ENCODE measurements at regions not wholly inside any gene's neighbourhood (a gene's known extent, or its start where the extent isn't known, plus 50 kb on each side); places are given as distances from the start of the nearest gene placed in this dataset.

DNA sequence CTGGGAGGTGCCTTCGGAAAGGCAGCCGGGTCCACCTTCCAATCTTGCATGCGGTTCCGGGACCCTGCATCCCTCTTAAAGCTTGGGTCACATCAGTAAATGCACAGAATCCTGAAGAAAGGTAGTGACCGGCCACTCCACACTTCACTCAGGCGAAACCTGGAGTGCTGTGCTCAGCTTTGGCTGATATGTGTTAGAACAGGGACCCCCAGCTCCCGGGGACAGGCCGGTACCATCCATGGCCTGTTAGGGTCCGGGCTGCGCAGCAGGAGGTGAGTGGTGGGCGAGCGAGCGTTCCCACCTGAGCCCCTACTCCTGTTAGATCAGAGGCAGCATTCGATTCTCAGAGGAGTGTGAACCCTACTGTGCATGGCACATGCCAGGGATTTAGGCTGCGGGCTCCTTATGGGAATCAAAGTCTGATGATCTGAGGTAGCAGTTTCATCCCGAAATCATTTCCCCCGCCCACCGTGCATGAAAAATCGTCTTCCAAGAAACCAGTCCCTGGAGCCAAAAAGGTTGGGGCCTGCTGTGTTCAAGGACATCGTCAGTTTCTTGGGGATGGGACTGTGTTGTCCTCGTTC, 143.0 kb downstream of the ERMARD start:
- no peak for DNase-seq (ENCODE audit: low read depth in 2 of 2)

DNA sequence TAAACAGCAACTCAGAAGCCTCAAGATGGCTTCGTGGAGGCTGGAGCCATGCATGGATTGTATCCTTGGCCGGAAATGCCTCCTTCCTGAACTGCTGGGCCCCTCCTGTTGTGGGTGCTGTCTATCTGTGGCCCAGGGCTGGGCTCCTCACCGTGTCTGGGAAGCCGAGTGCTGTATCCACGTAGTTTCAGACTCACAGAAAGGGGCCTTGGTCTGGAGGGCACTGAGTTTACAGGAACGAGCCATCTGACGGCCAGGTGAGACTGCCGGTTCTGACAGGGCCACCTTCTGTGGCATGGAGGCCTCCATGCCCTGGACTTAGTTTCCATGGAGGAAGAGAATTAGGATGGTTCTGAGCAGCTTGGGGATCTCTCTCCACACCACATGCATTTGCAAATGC, 142.2 kb downstream of the ERMARD start:
- DNase-seq (ENCODE audit: low read depth in 2 of 2), result no peak

DNA sequence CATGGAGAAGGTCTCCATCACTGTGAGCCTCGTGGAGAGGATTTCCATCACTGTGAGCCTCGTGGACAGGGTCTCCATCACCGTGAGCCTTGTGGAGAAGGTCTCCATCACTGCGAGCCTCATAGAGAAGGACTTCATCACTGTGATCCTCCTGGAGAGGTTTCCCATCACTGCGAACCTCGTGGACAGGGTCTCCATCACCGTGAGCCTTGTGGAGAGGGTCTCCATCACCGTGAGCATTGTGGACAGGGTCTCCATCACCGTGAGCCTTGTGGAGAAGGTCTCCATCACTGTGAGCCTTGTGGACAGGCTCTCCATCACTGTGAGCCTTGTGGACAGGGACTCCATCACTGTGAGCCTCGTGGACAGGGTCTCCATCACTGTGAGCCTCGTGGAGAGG, 140.4 kb downstream of the ERMARD start:
- DNase-seq (ENCODE audit: low read depth in 2 of 2), result no peak

DNA sequence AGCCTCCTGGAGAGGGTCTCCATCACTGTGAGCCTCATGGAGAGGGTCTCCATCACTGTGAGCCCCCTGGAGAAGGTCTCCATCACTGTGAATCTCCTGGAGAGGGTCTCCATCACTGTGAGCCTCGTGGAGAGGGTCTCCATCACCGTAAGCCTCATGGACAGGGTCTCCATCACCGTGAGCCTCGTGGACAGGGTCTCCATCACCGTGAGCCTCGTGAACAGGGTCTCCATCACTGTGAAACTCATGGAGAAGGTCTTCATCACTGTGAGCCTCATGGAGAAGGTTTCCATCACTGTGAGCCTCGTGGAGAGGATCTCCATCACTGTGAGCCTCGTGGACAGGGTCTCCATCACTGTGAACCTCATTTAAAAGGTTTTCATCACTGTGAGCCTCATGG, 140.0 kb downstream of the ERMARD start:
- no peak for DNase-seq (ENCODE audit: low read depth in 2 of 2)

DNA sequence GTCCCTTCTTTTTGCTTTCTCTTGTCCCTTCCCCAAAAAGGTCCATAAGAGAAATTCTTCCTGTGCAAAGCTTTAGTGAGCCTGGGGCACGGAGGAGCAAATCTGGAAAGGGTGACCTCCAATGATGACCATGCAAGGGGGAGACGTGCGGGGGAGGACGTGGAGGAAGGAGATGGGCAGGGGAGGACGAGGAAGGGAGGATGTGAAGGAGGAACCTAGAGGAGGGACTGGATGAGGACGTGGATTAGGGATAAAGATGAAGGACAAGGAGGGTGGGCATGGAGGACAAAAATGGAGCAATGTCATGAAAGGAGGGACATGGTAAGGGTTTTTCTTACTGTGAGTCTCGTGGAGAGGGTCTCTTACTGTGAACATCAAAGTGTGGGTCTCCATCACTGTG, 139.5 kb downstream of the ERMARD start:
- no peak for DNase-seq (ENCODE audit: low read depth in 2 of 2)

DNA sequence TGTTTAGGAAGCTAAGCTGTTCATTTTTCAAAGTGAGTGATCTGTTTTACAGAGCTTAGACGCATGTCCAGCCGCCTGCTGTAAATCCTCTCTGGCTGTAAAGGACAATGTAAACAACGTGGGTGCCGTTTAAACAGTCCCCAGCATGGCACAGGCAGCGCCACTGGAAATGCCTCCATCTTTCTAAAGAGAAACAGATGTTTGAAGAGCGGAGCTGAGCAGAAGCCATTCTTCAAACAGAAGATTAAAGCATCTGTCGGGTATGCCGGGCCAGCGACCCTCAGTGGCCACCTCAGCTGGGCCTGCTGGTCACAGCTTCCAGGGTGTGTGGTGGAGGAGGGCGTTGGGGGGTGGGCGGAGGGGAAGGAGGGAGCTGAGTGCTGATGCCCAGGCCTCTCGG, 138.6 kb downstream of the ERMARD start:
- no peak for DNase-seq (ENCODE audit: low read depth in 2 of 2)

DNA sequence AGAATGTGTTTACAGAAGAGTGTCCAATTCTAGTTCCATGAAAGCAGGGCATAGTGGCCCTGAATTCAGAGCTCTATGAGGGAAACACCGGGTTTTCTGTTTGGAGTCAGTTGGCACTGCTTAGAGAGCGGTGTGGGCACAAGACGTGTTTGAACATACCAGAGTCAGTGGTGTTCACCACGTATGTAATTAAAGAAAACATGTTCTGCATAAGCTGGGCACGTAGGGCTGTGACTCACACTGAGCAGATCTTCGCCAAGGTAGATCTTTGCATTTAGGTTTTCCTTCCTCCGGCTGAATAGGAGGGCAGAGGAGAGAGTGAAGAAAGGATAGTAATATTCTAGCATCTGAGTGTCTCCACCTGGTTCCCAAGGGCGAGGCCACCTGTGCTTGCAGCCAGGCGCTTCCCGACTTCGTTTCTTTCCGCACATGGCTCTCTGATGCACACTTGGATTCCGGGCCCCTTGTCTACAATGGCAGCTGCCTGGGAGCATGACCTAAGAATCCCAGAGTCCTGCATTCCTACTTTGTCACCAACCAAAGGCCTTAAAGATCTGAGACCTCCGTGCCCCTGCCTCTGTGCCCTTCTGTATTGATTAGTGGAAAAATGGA, 136.2 kb downstream of the ERMARD start:
- no peak for DNase-seq (ENCODE audit: low read depth in 2 of 2)

DNA sequence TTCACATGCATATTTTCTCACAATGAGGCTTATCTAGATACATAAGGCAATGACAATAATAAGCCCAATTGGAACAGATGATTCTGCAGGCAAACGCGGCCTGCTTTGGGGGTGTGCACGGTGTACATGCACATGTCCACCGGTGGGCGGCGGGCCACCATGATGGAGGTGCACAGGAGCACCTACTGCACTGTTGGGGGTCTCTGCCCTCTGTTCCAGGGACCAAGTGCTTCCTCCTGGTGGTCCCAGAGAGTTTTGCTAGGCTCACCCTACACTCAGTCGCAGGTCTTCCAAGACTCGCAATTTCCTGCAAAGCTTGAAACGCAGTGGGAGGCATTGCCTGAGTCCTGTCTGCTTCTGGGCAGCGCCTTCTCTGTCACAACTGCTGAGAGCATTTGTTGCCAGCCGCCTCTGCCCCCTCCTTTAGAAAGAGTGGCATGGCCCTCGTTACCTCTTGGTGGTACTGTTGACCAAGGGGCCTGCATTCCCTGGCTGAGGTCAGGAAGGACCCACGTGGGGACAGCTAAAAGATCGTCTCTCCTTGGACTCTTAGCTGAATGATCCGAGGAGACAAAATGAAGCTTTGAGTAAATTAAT, 135.3 kb downstream of the ERMARD start:
- no peak for DNase-seq (ENCODE audit: low read depth in 2 of 2)

DNA sequence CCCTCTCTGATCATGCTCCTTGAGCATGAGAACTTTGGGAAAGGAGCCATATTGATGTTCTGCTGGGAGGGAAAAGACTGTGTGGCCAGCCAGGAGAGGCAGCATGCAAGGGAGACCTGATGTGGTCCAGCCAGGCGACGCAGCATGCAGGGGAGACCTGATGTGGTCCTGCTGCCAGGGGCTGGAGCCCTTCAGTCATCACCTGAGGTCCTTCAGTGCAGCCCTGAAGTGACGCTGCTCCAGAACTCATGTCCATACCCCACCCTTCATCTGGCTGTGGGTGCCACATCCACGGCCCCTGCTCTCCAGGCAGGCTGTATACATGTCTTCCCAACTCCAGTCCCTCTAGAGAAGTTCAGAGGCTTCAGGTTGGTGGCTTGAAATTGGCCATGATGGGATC, 134.4 kb downstream of the ERMARD start:
- DNase-seq (ENCODE audit: low read depth in 2 of 2), result no peak

DNA sequence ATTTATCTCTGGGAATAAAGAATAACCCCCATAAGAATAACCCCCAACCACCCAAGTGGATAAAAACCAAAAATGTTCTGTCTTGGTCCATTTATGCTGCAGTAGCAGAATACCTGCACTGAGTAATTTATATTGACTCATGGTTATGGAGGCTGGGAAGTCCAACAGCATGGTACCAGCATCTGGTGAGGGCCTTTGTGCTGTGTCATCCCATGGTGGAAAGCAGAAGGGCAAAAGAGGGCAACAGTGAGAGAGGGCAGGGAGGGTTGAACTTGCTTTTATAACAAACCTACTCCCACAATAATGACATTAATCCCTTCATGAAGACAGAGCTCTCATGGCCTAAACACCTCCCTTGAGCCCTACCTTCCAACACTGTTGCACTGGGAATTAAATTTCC, 133.7 kb downstream of the ERMARD start:
- no peak for DNase-seq (ENCODE audit: low read depth in 2 of 2)

DNA sequence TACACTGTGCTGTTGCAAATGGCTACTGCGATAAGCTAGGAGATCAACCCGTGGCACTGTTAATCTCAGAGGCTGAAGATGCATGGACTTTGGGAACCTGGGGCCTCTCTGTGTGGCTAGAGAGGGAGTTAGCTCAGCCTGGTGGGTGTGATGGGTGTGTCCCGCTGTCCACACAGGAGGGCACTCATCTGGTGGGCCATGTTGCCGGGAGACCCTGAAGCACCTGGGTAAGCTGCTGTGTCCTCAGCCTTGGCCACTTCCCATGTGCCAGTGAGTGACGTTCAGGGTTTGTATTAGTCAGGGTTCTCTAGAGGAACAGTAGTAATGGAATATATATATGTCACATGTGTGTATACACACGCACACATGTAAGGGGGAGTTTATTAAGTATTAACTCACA, 132.7 kb downstream of the ERMARD start:
- DNase-seq (ENCODE audit: low read depth in 2 of 2), result no peak

DNA sequence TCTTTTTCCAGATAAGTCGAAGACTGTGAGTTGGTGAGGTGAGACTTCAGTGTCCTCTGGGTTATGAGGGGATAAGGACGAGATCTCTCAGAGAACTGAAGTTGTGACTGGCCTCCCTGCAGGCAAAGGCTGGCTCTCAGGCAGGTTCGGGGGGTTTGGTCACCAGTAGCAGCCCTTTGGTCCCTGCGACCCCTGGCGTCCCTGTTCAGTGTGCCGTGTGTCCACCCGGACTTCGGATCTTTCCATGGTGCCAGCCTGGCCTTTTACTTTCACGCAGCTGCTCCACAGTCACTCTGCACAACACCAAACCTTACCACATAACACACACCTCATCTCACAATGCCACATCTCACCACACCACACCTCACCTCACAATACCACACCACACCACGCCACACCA, 131.9 kb downstream of the ERMARD start:
- no peak for DNase-seq (ENCODE audit: low read depth in 2 of 2)

DNA sequence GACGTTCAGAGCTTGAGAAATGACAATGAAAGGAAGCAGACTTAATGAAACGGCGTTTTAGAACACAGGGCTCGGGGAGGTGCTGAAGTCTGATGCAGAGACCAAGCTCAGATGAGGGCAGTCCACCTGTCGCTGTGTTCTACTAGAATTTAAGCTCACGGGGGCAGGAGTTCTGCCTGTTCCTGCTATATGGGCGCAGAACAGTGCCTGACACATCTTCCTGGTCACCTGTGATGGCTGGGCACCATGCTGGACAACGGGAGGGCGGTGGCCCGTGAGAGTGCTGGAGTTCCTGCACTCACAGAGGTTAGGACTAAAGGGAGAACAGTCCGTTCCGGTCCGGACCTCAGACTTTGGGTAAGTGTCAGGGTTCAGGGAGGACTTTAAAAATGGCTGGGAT, 130.6 kb downstream of the ERMARD start:
- DNase-seq (ENCODE audit: low read depth in 2 of 2), result no peak

DNA sequence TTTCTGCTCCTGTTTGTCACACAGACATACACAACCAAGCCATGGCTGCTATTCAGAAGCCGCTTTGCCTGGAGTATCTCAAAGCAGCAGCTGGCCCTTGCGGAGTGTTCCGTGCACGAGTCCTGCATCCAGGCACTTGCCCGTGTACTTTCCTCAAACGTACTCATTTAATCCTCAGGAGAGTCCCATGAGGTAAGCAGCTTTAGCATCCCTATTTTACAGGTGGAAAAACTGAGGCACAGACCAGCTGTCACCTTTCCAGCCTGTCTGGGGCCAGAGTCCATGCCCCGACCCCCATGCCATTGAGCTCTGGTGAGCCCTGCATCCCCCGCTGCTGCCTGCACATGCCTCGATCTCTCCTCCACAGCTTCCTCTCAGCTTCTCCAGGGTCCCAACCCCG, 130.0 kb downstream of the ERMARD start:
- no peak for DNase-seq (ENCODE audit: low read depth in 2 of 2)

DNA sequence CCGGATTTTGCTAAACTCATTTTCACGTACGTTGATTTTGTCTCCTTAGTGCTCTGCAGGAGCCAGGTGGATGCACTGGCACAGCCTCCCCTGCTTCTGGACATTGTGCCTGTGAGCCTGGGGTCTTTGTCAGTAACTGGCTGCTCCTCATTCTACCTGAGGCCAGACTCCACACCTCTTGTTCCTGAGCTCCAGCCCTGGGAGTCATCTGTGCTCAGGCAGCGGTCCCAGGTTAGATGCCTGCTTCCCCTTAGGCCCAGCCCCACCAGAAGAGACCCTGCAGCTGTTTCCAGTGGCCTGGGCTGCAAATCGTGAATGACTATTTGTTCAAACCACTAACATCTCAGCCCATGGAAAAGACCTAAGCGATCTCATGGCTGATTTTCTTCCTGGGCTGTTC, 129.1 kb downstream of the ERMARD start:
- no peak for DNase-seq (ENCODE audit: low read depth in 2 of 2)

DNA sequence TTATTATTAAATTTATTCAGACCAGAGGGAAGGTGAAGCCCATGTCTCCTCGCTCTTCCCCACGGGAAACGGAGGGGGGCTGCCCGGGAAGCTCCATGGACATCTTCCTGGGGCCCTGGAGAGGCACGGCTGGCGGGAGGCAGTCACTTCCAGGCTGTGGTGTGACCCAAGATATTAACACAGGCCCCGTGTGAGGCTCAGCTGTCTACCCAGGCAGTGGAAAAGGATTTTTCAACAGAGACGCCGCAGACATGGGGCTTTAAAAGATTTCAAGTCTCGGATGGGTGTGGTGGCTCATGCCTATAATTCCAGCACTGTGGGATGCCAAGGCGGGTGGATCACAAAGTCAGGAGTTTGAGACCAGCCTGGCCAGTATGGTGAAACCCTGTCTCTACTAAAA, 117.9 kb downstream of the ERMARD start:
- no peak for DNase-seq (ENCODE audit: low read depth in 2 of 2)

DNA sequence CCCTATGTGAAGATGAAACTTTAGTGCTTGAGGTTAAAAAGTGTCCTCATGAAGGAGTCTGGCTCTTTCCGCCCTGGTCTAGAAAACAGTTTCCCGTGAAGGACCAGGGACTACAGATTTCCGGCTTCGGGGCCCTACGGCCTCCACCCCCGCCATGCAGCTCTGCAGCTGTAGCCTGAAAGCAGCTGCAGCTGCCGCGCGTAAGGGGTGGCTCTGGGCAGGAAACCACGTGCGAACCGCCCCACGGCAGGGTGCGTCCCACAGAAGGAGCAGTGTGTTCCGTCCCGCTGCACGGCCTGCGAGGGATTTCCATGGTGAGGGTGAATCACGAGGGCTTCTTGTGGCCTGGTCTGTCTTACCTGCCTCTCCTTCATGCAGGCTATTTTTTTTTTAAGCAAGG, 117.0 kb downstream of the ERMARD start:
- DNase-seq (ENCODE audit: low read depth in 2 of 2), result no peak

DNA sequence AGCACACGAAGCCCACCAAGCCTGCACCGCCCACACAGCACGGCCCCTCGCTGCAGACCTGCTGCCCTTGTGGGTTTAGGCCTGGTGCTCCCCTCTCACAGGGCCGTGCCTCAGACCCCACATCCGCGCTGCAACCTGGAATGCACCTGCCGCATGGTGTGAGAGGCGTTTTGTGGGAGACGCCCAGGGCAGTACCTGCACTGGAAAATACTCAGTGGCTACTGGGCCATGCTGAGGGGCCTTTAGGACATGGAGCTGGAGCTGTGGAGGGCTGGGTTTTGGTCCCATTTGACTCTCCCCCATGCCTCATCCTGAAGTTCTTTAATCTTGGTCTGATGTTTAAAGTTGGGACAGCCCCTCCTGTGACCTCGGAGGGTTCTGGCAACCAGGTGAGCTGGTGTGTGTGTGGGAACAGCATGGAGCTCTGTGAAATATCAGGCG, 116.3 kb downstream of the ERMARD start:
- no peak for DNase-seq (ENCODE audit: low read depth in 2 of 2)

DNA sequence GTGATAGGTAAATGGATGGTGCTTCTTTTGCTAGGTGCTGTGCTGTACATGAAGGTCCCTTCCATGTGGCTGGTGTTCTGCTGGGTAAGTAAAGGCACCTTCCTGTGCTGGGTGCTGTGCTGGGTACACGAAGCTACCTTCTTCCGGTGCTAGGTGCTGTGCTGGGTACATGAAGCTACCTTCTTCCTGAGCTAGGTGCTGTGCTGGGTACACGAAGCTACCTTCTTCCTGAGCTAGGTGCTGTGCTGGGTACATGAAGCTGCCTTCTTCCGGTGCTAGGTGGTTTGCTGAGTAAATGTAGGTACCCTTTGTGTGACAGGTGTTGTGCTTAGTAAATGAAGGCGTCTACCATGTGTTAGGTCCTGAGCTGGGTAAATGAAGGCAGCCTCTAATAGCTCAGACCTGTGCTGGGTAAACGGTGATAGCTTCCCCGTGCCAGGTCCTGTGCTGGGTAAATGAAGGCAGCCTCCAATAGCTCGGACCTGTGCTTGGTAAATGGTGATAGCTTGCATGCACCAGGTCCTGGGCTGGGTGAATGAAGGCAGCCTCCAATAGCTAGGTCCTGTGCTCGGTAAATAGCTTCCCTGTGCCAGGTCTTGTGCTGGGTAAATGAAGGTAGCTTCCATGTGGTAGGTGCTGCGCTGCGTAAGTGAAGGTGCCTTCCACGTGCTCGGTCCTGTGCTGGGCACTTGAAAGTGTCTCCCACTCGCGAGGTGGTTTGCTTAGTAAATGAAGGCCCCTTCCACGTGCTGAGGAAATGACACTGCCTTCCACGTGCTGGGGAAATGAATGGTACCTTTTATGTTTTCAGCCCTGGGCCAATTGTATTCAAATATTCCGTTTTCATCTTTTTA, 115.5 kb downstream of the ERMARD start:
- no peak for DNase-seq (ENCODE audit: low read depth in 2 of 2)

DNA sequence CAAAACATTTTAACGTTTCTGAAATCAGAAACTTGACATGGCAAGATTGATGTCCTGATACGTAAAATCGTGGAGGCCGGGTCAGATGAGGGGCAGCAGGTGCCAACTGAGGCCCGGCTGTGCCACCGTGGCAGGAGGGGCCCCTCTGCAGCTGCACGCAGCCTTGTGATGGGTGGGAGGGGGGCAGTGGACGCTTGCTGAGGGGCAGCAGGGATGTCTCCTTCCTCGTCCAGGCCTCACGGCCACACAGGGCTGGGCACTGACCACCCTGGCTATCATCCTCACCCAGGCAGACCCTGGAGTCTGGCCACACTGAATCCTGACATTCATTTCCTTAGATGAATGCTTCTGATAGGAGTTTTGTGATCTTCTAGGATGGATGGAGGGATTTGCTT, 114.7 kb downstream of the ERMARD start:
- DNase-seq (ENCODE audit: low read depth in 2 of 2), result no peak

DNA sequence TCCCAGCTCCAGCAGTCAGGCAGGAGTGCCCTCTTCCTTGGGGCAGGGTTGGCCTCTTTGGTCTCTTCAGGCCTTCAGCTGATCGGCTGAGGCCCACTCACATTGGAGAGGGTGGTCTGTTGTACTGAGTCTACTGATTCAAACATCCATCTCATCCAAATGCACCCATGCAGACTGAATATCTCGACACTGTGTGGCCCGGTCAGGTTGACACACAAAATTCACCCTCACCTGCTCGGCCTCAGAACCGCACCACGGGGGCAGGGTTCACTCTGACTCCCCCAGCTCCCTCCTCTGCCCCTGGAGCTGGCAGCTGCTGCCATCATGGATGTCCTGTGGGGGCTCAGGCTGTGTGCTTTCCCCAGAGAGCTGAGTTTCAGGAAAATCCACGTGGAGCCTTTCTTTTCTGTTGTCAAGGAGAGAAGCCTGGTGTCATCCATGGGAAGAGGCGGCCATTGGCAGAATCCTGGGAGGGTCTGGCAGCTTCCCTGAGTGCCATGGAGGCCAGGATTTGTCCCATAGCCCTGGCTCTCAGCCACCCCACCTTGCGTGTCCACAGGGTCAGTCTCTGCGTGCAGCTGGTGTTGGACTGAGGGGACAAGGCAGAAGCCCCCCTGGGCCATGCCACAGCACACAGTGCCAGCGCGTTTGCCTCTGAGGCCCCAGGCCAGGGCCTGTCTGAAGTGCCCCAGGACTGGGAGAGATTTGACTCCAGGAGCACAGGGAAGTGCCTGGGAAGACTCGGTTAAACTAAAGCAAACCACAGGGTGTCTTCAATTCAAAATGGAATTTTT, 114.1 kb downstream of the ERMARD start:
- no peak for DNase-seq (ENCODE audit: low read depth in 2 of 2)

Data from stimulated activated CD4-positive, alpha-beta T cell treated with anti-CD3 and anti-CD28 coated beads, Interleukin-1b, Interleukin-23, amount 100 ng/mL, for 1 hour (primary cell).